ENCODE measurements at regions not wholly inside any gene's neighbourhood (a gene's known extent, or its start where the extent isn't known, plus 50 kb on each side); places are given as distances from the start of the nearest gene placed in this dataset.
A peak's percentile ranks its signal among the peaks of the same experiment; 100 is the strongest.

DNA sequence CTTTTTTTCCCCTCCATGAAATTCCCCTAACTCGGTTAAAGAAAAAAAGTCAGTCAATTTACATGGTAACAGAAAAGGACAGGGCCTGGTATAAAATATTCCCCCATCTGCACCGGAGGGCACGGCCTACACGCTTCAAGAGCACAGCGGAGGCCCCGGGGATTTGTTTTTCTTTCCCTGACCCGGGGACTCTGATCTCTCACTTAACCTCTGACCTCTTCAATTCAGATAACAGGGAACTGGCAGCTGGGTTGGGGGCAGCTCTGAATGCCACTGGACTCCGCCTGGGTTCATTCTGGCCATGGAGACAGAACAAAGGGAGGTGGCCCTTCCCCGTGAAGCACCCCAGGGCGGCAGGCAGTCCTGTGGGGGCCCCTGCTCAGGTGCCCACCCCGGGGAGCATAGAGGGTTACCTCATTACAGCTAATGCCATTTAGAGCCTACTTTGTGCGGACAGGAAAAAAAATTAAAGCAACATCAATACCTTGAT is 257.5 kb downstream of the SHQ1 start:
- H3K4me1 Mint-ChIP-seq = peaks cover 26% of the 10 kb centered on the region
- H3K27me3 Mint-ChIP-seq (ENCODE audit: low read depth) = peaks cover 12% of the 10 kb centered on the region
- H3K27ac Mint-ChIP-seq = peak overlapping the region; percentile 45
- H3K9me3 Mint-ChIP-seq = no peaks in the 10 kb centered on the region
- TF ChIP-seq, protein P1, sequence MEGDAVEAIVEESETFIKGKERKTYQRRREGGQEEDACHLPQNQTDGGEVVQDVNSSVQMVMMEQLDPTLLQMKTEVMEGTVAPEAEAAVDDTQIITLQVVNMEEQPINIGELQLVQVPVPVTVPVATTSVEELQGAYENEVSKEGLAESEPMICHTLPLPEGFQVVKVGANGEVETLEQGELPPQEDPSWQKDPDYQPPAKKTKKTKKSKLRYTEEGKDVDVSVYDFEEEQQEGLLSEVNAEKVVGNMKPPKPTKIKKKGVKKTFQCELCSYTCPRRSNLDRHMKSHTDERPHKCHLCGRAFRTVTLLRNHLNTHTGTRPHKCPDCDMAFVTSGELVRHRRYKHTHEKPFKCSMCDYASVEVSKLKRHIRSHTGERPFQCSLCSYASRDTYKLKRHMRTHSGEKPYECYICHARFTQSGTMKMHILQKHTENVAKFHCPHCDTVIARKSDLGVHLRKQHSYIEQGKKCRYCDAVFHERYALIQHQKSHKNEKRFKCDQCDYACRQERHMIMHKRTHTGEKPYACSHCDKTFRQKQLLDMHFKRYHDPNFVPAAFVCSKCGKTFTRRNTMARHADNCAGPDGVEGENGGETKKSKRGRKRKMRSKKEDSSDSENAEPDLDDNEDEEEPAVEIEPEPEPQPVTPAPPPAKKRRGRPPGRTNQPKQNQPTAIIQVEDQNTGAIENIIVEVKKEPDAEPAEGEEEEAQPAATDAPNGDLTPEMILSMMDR (IDR thresholded peaks at IDR 0.05; ENCODE audit: unreplicated experiment) = no peak
- no peak overlapping the region for H3K4me3 Mint-ChIP-seq
- no peak for DNase-seq (ENCODE audit: low spot score in 2 of 2, unreplicated experiment in 2 of 2)
- H3K36me3 Mint-ChIP-seq = no peaks in the 10 kb centered on the region

DNA sequence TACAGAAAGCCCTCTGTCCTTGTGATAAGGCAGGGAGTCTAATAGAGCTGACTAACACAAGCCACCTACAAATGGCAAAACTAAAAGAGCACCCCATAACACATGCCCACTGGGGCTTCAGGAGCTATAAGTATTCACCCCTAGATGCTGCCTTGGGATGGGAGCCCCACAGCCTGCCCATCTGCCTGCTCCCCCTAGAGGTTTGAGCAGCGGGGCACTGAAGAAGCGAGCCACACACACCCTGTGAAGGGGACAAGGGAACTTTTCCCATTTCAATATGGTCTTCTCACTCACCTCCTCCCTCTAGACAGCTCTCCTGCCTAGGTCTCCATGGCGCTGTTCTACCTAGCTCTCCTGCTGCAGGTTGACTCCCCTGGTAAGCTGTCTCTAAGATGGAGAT is 261.0 kb downstream of the SHQ1 start:
- Mint-ChIP-seq H3K9me3 (no peaks in the 10 kb centered on the region), H3K4me3 (no peak overlapping the region), H3K27me3 (ENCODE audit: low read depth) (peaks cover 8% of the 10 kb centered on the region), H3K27ac (no peak overlapping the region), H3K36me3 (no peaks in the 10 kb centered on the region), H3K4me1 (peaks cover 16% of the 10 kb centered on the region)
- no peak for DNase-seq (ENCODE audit: low spot score in 2 of 2, unreplicated experiment in 2 of 2)
- TF ChIP-seq, protein P1 (IDR thresholded peaks at IDR 0.05; ENCODE audit: unreplicated experiment) = no peak

DNA sequence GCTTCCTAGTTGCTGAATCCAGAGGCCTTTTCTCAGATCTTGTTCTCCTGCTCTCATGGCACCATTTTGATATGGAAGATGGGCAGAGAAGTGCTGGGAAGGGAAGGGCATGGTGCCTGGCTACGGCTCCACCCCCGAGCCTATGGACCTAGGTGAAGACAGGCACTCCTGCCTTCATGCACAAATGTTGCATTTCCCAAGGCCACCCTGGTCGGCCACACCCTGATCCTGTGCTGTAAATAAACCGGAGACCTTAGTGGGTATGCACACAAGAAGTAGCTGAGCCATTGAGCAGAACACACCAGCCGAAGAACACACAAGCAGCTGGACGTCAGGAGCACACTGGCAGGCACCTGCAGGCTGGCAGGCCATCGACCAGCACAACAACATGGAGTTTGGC is 261.6 kb downstream of the SHQ1 start:
- H3K4me3 Mint-ChIP-seq = no peak overlapping the region

DNA sequence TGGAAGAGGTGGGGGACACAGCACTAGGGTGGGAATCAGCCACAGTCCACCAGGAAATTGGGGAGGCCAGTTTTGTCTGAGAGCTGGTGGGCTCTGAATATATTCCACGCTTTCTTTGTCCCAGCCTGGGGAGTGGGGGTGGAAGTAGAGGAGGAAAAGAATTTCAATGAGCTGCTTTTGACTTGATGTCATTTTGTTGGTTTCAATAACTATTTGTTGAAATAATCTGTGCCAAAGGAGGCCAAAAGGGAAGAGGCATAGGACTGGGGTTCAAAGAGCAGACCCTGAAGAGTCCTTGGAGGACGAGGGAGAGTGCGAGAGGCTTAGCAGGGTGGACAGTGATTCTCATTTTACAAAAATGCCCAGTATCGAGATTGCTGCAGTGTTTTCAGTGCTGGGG is 262.3 kb downstream of the SHQ1 start:
- H3K36me3 Mint-ChIP-seq = no peaks in the 10 kb centered on the region
- peaks cover 2% of the 10 kb centered on the region for H3K4me1 Mint-ChIP-seq
- no peak overlapping the region for H3K27ac Mint-ChIP-seq
- H3K9me3 Mint-ChIP-seq = no peaks in the 10 kb centered on the region
- no peak overlapping the region for H3K4me3 Mint-ChIP-seq
- DNase-seq (ENCODE audit: low spot score in 2 of 2, unreplicated experiment in 2 of 2) = no peak
- TF ChIP-seq, protein P1 (IDR thresholded peaks at IDR 0.05; ENCODE audit: unreplicated experiment) = no peak
- peaks cover 6% of the 10 kb centered on the region for H3K27me3 Mint-ChIP-seq (ENCODE audit: low read depth)

More for the DNA sequence above, 261.6 kb downstream of the SHQ1 start:
- H3K4me1 Mint-ChIP-seq = peaks cover 10% of the 10 kb centered on the region
- H3K36me3 Mint-ChIP-seq = no peaks in the 10 kb centered on the region
- no peak overlapping the region for H3K27ac Mint-ChIP-seq
- no peak for DNase-seq (ENCODE audit: low spot score in 2 of 2, unreplicated experiment in 2 of 2)
- no peaks in the 10 kb centered on the region for H3K9me3 Mint-ChIP-seq
- peaks cover 6% of the 10 kb centered on the region for H3K27me3 Mint-ChIP-seq (ENCODE audit: low read depth)
- TF ChIP-seq, protein P1 (IDR thresholded peaks at IDR 0.05; ENCODE audit: unreplicated experiment) = no peak

DNA sequence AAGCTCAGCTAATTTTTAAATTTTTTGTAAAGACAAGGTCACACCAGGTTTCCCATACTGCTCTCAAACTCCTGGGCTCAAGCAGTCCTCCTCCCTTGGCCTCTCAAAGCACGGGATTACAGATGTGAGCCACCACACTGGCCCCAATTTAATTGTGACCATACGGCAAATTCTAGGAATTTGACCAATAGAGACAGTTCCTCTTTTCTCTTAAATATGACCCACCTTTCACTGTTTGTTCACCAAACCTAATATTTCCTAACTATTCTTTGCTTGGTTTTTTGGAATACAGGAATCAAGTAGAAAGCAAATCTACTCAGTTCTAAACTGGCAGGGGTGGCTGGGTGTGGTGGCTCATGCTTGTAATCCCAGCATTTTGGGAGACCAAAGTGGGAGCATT is 264.0 kb downstream of the SHQ1 start:
- H3K27ac Mint-ChIP-seq = no peak overlapping the region
- no peaks in the 10 kb centered on the region for H3K36me3 Mint-ChIP-seq
- H3K9me3 Mint-ChIP-seq = no peaks in the 10 kb centered on the region
- no peak overlapping the region for H3K4me3 Mint-ChIP-seq
- no peaks in the 10 kb centered on the region for H3K4me1 Mint-ChIP-seq
- peaks cover 2% of the 10 kb centered on the region for H3K27me3 Mint-ChIP-seq (ENCODE audit: low read depth)
- no peak for DNase-seq (ENCODE audit: low spot score in 2 of 2, unreplicated experiment in 2 of 2)
- TF ChIP-seq, protein P1 (IDR thresholded peaks at IDR 0.05; ENCODE audit: unreplicated experiment) = no peak

DNA sequence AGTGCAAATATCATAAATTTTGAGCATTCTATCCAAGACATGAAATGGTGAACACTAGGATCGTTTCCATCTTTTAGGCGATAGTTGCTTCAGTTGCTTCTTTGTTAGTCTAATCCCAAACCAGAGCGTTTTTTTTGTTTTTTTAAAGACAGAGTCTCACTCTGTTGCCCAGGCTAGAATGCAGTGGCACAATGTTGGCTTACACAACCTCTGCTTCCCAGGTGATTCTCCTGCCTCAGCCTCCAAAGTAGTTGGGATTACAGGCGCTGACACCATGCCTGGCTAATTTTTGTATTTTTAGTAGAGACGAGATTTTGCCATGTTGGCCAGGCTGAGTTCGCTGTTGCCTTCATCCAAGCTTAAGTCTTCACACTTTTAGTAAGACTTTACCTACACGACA is 265.3 kb downstream of the SHQ1 start:
- TF ChIP-seq, protein P1 (IDR thresholded peaks at IDR 0.05; ENCODE audit: unreplicated experiment) = no peak
- Mint-ChIP-seq H3K27ac (no peak overlapping the region), H3K4me1 (no peaks in the 10 kb centered on the region), H3K27me3 (ENCODE audit: low read depth) (no peaks in the 10 kb centered on the region), H3K36me3 (no peaks in the 10 kb centered on the region), H3K9me3 (no peaks in the 10 kb centered on the region), H3K4me3 (no peak overlapping the region)
- DNase-seq (ENCODE audit: low spot score in 2 of 2, unreplicated experiment in 2 of 2) = no peak
